ENCODE measurements at regions not wholly inside any gene's neighbourhood (a gene's known extent, or its start where the extent isn't known, plus 50 kb on each side); places are given as distances from the start of the nearest gene placed in this dataset.

DNA sequence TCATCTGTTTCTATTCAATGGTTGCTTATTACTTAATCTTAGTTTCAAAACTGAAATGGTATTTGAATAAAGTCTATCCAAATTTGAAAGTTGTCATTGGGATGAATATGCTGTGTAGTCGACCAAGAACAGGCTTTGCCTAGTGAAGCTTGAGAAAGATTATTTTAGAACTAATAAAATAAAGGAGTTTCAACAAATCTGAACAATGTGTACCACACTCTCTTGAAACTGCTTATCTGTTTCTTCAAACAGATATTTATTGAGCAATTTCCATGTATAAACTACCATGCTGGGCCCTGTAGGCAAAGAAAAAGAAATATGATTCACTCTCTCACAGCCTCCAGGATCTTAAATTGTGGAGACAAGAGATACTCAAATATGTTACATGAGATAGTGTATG lies 174.4 kb downstream of the OGFRL1 start (continued):
- no peak for TF ChIP-seq ATF3 (IDR thresholded peaks at IDR 0.05)
- no peak for TF ChIP-seq REST (IDR thresholded peaks at IDR 0.05)
- TF ChIP-seq FOXA2 (IDR thresholded peaks at IDR 0.05): no peak

GRCh38 chr6:71465096-71465495 lies 176.5 kb downstream of the OGFRL1 start:
- Histone ChIP-seq H3K9ac (ENCODE audit: low read depth in 1 of 2, low read length in 2 of 2) (no peak overlapping the region), H3K36me3 (ENCODE audit: control insufficient read depth in 4 of 4, insufficient read depth in 3 of 4, low read depth in 1 of 4, low read length in 3 of 4) (no peaks in the 10 kb centered on the region), H3K4me1 (ENCODE audit: control insufficient read depth in 4 of 4, insufficient read depth in 4 of 4, low read length in 3 of 4) (no peaks in the 10 kb centered on the region), H3K9me3 (ENCODE audit: control insufficient read depth in 4 of 4, low read length in 3 of 4) (peaks cover 0 to 11% (median 2%) of the 10 kb centered on the region in 4 donors), H3K4me3 (ENCODE audit: low read depth in 1 of 3, low read length in 3 of 3) (peak overlapping the region in 1 of 3 donors; percentile 24), H3K27ac (ENCODE audit: low read depth in 1 of 2, low read length in 2 of 2) (no peak overlapping the region), H3K27me3 (ENCODE audit: control insufficient read depth in 4 of 4, insufficient read depth in 4 of 4, low read length in 3 of 4) (no peaks in the 10 kb centered on the region)
- no peak for TF ChIP-seq HNF4G (IDR thresholded peaks at IDR 0.05)
- no peak for TF ChIP-seq NR2F2 (IDR thresholded peaks at IDR 0.05)
- TF ChIP-seq ATF3 (IDR thresholded peaks at IDR 0.05): no peak
- no peak for TF ChIP-seq FOXA1 (IDR thresholded peaks at IDR 0.05)
- TF ChIP-seq YY1 (IDR thresholded peaks at IDR 0.05): no peak
- TF ChIP-seq EGR1 (IDR thresholded peaks at IDR 0.05; ENCODE audit: low read depth in 2 of 2): no peak
- TF ChIP-seq, protein P1, sequence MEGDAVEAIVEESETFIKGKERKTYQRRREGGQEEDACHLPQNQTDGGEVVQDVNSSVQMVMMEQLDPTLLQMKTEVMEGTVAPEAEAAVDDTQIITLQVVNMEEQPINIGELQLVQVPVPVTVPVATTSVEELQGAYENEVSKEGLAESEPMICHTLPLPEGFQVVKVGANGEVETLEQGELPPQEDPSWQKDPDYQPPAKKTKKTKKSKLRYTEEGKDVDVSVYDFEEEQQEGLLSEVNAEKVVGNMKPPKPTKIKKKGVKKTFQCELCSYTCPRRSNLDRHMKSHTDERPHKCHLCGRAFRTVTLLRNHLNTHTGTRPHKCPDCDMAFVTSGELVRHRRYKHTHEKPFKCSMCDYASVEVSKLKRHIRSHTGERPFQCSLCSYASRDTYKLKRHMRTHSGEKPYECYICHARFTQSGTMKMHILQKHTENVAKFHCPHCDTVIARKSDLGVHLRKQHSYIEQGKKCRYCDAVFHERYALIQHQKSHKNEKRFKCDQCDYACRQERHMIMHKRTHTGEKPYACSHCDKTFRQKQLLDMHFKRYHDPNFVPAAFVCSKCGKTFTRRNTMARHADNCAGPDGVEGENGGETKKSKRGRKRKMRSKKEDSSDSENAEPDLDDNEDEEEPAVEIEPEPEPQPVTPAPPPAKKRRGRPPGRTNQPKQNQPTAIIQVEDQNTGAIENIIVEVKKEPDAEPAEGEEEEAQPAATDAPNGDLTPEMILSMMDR (IDR thresholded peaks at IDR 0.05; ENCODE audit: low read depth, low read length, missing input control): no peak
- no peak for TF ChIP-seq HNF4A (conservative IDR thresholded peaks at IDR 0.05)
- TF ChIP-seq FOXA2 (IDR thresholded peaks at IDR 0.05): no peak
- TF ChIP-seq TAF1 (conservative IDR thresholded peaks at IDR 0.05): no peak
- TF ChIP-seq RAD21 (IDR thresholded peaks at IDR 0.05): no peak
- TF ChIP-seq REST (IDR thresholded peaks at IDR 0.05): no peak
- no peak for TF ChIP-seq JUND (IDR thresholded peaks at IDR 0.05)
- no peak for TF ChIP-seq GABPA (IDR thresholded peaks at IDR 0.05 in 1 of 2, conservative IDR thresholded peaks at IDR 0.05 in 1 of 2)
- TF ChIP-seq, protein P2, sequence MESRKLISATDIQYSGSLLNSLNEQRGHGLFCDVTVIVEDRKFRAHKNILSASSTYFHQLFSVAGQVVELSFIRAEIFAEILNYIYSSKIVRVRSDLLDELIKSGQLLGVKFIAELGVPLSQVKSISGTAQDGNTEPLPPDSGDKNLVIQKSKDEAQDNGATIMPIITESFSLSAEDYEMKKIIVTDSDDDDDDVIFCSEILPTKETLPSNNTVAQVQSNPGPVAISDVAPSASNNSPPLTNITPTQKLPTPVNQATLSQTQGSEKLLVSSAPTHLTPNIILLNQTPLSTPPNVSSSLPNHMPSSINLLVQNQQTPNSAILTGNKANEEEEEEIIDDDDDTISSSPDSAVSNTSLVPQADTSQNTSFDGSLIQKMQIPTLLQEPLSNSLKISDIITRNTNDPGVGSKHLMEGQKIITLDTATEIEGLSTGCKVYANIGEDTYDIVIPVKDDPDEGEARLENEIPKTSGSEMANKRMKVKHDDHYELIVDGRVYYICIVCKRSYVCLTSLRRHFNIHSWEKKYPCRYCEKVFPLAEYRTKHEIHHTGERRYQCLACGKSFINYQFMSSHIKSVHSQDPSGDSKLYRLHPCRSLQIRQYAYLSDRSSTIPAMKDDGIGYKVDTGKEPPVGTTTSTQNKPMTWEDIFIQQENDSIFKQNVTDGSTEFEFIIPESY (IDR thresholded peaks at IDR 0.05): no peak
- TF ChIP-seq MAX (IDR thresholded peaks at IDR 0.05): no peak
- TF ChIP-seq SP1 (IDR thresholded peaks at IDR 0.05): no peak
- TF ChIP-seq RXRA (IDR thresholded peaks at IDR 0.05): no peak
- 31% methylated on average over 1 of the region's 1 CpG for WGBS
- DNase-seq (ENCODE audit: low spot score): no peak

All from liver (tissue), 8 donors.